ENCODE measurements at regions not wholly inside any gene's neighbourhood (a gene's known extent, or its start where the extent isn't known, plus 50 kb on each side); places are given as distances from the start of the nearest gene placed in this dataset.
A peak's percentile ranks its signal among the peaks of the same experiment; 100 is the strongest.

GRCh38 chr7:68918621-68919020, 679.7 kb upstream of the AUTS2 start:
- Histone ChIP-seq H3K9me3 (peaks cover 0 to 52% (median 32%) of the 10 kb centered on the region in 4 donors), H3K4me3 (no peak overlapping the region), H3K27ac (no peak overlapping the region), H3K4me1 (no peaks in the 10 kb centered on the region), H3K36me3 (no peaks in the 10 kb centered on the region), H3K27me3 (no peaks in the 10 kb centered on the region)
- 82 to 92% (median 86%) methylated on average over 2 of the region's 2 CpGs for WGBS, 5 donors
- no peak for DNase-seq
- intact Hi-C loops (cut with DNase I; ENCODE audit: low total_unique reads), result no loop called here
- TF ChIP-seq POLR2AphosphoS5 (IDR thresholded peaks at IDR 0.05), result no peak
- TF ChIP-seq POLR2A (IDR thresholded peaks at IDR 0.05), result no peak
- TF ChIP-seq CTCF (IDR thresholded peaks at IDR 0.05), result no peak
- TF ChIP-seq EP300 (IDR thresholded peaks at IDR 0.05), result no peak

- Histone ChIP-seq H3K4me1 (no peaks in the 10 kb centered on the region), H3K27me3 (no peaks in the 10 kb centered on the region), H3K36me3 (no peaks in the 10 kb centered on the region), H3K9me3 (peaks cover 0 to 41% (median 30%) of the 10 kb centered on the region in 4 donors), H3K27ac (no peak overlapping the region), H3K4me3 (no peak overlapping the region)
- intact Hi-C loops (cut with DNase I; ENCODE audit: low total_unique reads), result no loop called here
- 34 to 51% (median 43%) methylated on average over 8 of the region's 8 CpGs for WGBS, 5 donors
- no peak for TF ChIP-seq POLR2AphosphoS5 (IDR thresholded peaks at IDR 0.05)
- no peak for TF ChIP-seq EP300 (IDR thresholded peaks at IDR 0.05)
- TF ChIP-seq CTCF (IDR thresholded peaks at IDR 0.05), result no peak
- no peak for TF ChIP-seq POLR2A (IDR thresholded peaks at IDR 0.05)
- no peak for DNase-seq
Measured at GRCh38 chr7:68922850-68923249, 675.4 kb upstream of the AUTS2 start.

- TF ChIP-seq EP300 (IDR thresholded peaks at IDR 0.05) (no peak), POLR2AphosphoS5 (IDR thresholded peaks at IDR 0.05) (no peak), POLR2A (IDR thresholded peaks at IDR 0.05) (no peak), CTCF (IDR thresholded peaks at IDR 0.05) (no peak)
- no peaks in the 10 kb centered on the region for H3K27me3 ChIP-seq
- H3K4me1 ChIP-seq, result no peaks in the 10 kb centered on the region
- intact Hi-C loops (cut with DNase I; ENCODE audit: low total_unique reads), result no loop called here
- no peak for DNase-seq
- no peaks in the 10 kb centered on the region for H3K36me3 ChIP-seq
- no peak overlapping the region for H3K27ac ChIP-seq
- peaks cover 0 to 35% (median 22%) of the 10 kb centered on the region in 4 donors for H3K9me3 ChIP-seq
- H3K4me3 ChIP-seq, result no peak overlapping the region
- 78 to 86% (median 83%) methylated on average over 6 of the region's 6 CpGs for WGBS, 5 donors
Measured at GRCh38 chr7:68925241-68925640, 673.0 kb upstream of the AUTS2 start.

GRCh38 chr7:68929781-68930261, 668.5 kb upstream of the AUTS2 start:
- no peaks in the 10 kb centered on the region for H3K27me3 ChIP-seq
- H3K9me3 ChIP-seq, result peaks cover 0 to 15% (median 0%) of the 10 kb centered on the region in 4 donors
- no peak overlapping the region for H3K27ac ChIP-seq
- peak in 1 of 2 donors; percentile 29 for DNase-seq
- H3K36me3 ChIP-seq, result no peaks in the 10 kb centered on the region
- no peak overlapping the region for H3K4me3 ChIP-seq
- WGBS, 5 donors, result 63 to 84% (median 77%) methylated on average over 6 of the region's 6 CpGs
- H3K4me1 ChIP-seq, result no peaks in the 10 kb centered on the region
- TF ChIP-seq EP300 (IDR thresholded peaks at IDR 0.05) (no peak), POLR2A (IDR thresholded peaks at IDR 0.05) (no peak)
- intact Hi-C loops (cut with DNase I; ENCODE audit: low total_unique reads), result no loop called here

- WGBS, 5 donors, result 63 to 70% (median 69%) methylated on average over 10 of the region's 10 CpGs
- Histone ChIP-seq H3K4me3 (no peak overlapping the region), H3K27ac (no peak overlapping the region), H3K36me3 (no peaks in the 10 kb centered on the region), H3K27me3 (no peaks in the 10 kb centered on the region), H3K9me3 (peaks cover 0 to 10% (median 0%) of the 10 kb centered on the region in 4 donors), H3K4me1 (no peaks in the 10 kb centered on the region)
- intact Hi-C loops (cut with DNase I; ENCODE audit: low total_unique reads), result no loop called here
- TF ChIP-seq POLR2AphosphoS5 (IDR thresholded peaks at IDR 0.05), result no peak
- no peak for TF ChIP-seq EP300 (IDR thresholded peaks at IDR 0.05)
- TF ChIP-seq POLR2A (IDR thresholded peaks at IDR 0.05), result no peak
- TF ChIP-seq CTCF (IDR thresholded peaks at IDR 0.05), result no peak
- no peak for DNase-seq
Measured at GRCh38 chr7:68936471-68937035, 661.7 kb upstream of the AUTS2 start.
